ENCODE measurements at regions not wholly inside any gene's neighbourhood (a gene's known extent, or its start where the extent isn't known, plus 50 kb on each side); places are given as distances from the start of the nearest gene placed in this dataset.

GRCh38 chr1:147089457-147089856, 82.8 kb downstream of the PRKAB2 start:
- no peak for TF ChIP-seq CTCF (IDR thresholded peaks at IDR 0.05; ENCODE audit: extremely low read depth in 1 of 2, insufficient read depth in 1 of 2, low read depth in 1 of 2, low read length in 2 of 2)
- no peak for TF ChIP-seq JUN (IDR thresholded peaks at IDR 0.05; ENCODE audit: borderline replicate concordance, insufficient read depth, insufficient read length, low read depth)
- TF ChIP-seq EZH2 (IDR thresholded peaks at IDR 0.05; ENCODE audit: borderline replicate concordance, low read depth, low read length, severe bottlenecking), result no peak
- TF ChIP-seq POLR2A (IDR thresholded peaks at IDR 0.05; ENCODE audit: low read depth, low read length), result no peak
- TF ChIP-seq POLR2AphosphoS5 (IDR thresholded peaks at IDR 0.05; ENCODE audit: insufficient read depth, low read depth, low read length), result no peak
- TF ChIP-seq MYC (IDR thresholded peaks at IDR 0.05; ENCODE audit: low read depth, low read length), result no peak
- TF ChIP-seq MAX (IDR thresholded peaks at IDR 0.05; ENCODE audit: insufficient read depth, insufficient read length), result no peak
